ENCODE measurements at regions not wholly inside any gene's neighbourhood (a gene's known extent, or its start where the extent isn't known, plus 50 kb on each side); places are given as distances from the start of the nearest gene placed in this dataset.

DNA sequence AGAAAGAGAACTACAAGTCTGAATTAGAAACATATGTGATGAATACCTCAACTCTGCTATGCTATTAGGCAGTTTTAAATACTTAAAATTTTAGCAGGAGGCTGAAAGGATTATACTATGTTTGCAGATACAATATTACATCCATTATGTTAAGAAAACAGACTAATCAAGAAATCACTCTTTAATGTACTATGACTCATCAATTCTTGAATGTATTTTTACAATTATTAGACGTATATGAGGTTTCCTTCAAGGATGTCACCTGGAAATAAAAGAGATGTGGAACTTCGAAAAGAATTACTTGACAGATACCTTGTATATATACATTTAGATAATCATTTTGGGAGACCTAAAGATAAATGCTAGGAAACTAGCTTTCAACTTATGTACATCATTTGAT, 835.6 kb upstream of the MIR17HG start:
- TF ChIP-seq BRCA1 (IDR thresholded peaks at IDR 0.05) (no peak), BRCA1 (CRISPR knock-in tag; IDR thresholded peaks at IDR 0.05) (no peak), POLR2A (conservative IDR thresholded peaks at IDR 0.05) (no peak), TBP (optimal IDR thresholded peaks at IDR 0.05; ENCODE audit: low read depth, low read length) (no peak), JUN (IDR thresholded peaks at IDR 0.05; ENCODE audit: borderline replicate concordance, low read depth, low read length) (no peak), JUN (CRISPR knock-in tag; IDR thresholded peaks at IDR 0.05; ENCODE audit: borderline replicate concordance) (no peak), YY1 (IDR thresholded peaks at IDR 0.05; ENCODE audit: borderline replicate concordance in 1 of 3, control insufficient read depth in 1 of 3, extremely low read depth in 1 of 3, insufficient read depth in 3 of 3, insufficient read length in 1 of 3, insufficient replicate concordance in 2 of 3, low read depth in 1 of 3, low read length in 2 of 3) (no peak)

All from K562 (cell line).